NCI-H524 (cell line): ENCODE measurements at regions not wholly inside any gene's neighbourhood (a gene's known extent, or its start where the extent isn't known, plus 50 kb on each side); places are given as distances from the start of the nearest gene placed in this dataset.
A peak's percentile ranks its signal among the peaks of the same experiment; 100 is the strongest.

ENCODE experiments used
- DNase-seq, 2 experiments: peaks; one replicate each; lab custom pipeline; 2025; lab: John Stamatoyannopoulos, UW

DNA sequence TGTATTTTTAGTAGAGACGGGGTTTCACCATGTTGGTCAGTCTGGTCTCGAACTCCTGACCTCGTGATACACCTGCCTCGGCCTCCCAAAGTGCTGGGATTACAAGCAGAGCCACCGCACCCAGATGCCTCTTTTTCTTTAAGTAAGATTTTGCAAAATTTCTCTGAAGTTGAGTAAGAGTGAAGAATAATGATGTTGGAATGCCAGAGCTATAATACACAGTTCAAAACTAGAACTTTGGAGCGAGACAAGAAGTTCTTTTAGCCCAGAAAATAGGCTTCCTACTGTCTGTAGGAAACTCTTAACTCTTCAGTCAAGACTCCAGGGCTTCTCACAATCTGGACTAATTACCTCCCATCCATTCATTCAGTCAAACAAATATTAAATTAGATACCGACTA is 51.4 kb downstream of the MARCHF4 start:
- DNase-seq, result no peak

DNA sequence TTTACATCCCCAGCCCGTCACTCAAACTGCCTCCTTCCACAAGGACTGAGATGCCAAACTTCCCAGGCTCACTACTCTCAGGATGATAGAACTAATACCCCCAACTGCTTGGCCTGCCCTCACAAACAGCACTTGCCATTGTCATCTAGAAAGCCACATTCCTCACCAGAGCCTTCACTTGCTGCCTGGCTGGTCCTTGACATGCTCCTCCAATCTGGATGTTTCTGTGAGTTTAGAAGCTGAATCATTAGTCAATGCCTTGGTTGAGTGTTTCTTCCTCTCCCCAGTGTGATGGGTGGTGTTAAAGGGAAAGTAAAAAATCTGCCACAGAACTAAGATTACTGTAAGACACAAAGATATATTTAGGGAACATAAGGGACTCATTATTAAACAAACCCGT is 52.5 kb downstream of the MARCHF4 start:
- no peak for DNase-seq

DNA sequence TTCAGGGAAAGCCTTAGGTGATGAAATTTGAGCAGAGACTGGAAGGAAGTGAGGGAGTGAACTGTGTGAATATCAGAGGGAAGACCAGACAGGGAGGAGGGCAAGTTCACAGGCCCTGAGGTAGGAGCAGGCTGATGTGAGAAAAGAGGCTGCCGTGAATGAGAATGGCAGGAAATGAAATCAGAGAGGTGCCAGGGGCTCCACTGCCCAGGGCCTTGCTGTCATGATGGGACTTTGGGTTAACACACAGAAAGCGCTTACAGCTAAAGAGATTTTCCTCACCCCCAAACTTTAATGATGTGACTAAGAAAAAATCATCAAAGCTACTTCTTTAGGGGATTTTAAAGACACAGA is 53.8 kb downstream of the MARCHF4 start:
- DNase-seq, result no peak

DNA sequence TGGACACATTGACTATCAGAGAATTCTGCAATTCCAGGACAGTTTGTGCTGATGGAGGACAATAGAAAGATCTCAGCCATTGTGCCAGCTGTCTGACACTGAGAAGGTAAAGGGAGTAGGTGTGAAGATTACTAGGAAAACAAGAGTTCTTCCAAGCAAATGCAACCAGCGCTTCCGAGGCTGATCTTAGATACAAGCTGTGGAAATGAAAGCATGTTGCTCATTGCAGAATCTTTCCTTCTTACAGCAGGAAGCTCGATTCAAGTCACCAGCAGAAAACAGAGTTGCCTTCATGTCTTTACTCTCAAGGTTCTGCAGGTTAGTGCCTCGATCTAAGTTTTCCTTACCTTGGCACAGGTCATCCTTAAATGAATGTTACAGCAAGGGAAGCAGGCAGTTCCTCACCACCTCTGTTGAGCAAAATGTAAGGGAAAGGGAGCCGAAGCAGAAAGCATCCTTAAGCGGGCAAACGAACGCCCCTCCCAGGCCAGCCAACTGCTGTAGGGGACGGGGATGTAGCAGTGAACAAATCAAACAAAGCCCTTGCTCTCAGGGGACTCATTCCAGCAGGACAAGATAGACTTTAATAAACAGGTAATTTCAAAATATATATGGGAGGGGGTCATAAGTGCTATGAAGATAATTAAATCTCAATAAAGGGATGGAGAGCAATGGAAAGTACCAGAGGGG is 54.3 kb downstream of the MARCHF4 start:
- no peak for DNase-seq

DNA sequence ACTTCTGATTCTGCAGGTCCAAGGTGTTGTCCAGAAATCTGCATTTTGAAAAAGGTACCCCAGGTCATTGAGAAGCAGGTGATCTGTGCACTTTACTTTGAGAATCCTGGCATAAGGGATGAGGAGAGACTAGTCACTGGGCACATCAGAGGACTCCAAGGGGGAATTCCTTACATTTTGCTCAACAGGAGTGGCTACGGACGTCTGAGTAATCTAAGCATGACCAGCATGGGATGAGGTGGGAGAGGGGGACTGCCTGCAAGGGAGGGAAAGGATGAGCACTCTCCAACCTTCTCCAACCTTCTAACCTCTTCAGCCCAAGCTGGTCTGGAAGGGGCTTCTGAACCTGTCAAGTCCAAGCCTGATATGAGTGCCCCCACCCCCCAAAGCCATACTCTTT is 55.5 kb downstream of the MARCHF4 start:
- no peak for DNase-seq

GRCh38 chr2:216315802-216316603 is 56.3 kb downstream of the MARCHF4 start:
- DNase-seq, result no peak

DNA sequence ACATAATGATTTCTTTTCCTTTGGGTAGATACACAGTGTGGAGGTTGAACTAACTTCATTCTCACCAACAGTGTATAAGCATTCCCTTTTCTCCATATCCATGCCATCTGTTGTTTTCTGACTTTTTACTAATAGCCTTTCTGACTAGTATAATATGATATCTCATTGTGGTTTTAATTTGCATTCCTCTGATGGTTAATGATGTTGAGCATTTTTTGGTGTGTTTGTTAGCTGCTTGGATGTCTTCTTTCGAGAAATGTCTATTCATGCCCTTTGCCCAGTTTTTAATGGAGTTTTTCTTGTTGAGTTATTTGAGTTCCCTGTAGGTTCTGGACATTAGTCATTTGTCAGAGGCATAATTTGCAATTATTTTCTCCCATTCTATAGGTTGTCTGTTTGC is 59.8 kb downstream of the MARCHF4 start:
- peak in 1 of 2 experiments; percentile 26 for DNase-seq

- DNase-seq, result peak in 1 of 2 experiments; percentile 67
Measured at GRCh38 chr2:216308576-216308975, 63.7 kb downstream of the MARCHF4 start.

- DNase-seq, result no peak
Measured at GRCh38 chr2:216307496-216307895, 64.8 kb downstream of the MARCHF4 start.

DNA sequence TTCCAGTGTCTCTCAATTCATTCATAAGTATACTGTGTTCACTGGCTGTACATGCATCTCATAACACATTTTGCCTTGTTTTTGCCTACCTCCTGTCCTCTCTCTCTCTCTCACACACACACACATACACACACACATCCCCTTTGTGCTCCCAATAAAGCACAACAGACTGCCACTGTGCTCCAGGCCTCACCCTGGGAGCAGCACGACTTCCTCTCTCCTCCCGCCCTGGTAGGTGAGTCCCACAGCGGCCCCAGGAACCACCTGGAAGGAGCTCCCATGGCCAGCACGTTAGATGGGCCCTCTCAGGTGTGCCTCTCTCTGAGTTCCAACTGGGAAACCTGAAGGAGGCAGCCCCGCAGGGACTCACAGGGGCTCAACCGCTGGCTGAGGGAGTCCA is 65.4 kb downstream of the MARCHF4 start:
- DNase-seq, result no peak

DNA sequence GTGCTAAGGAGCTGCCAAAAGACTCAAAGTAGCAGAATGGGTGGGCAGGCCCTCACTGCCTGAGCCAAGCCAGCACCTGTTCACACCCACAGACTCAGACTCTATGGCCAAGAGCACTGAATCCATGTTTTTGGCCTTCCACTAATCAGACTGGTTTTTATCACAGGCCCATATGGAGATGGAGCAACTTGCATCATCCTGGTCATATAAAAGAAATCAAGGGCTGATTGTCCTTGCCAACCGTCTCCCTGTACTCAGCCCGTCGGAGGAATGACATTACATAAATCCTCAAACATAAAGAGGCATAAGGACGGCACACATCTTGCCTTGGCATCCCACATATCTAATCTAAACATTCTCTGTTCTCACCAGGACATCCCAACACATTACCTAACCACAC is 66.7 kb downstream of the MARCHF4 start:
- no peak for DNase-seq

- DNase-seq, result no peak
Measured at GRCh38 chr2:216302981-216303676, 69.2 kb downstream of the MARCHF4 start.

- no peak for DNase-seq
Measured at GRCh38 chr2:216300906-216301305, 71.4 kb downstream of the MARCHF4 start.

GRCh38 chr2:216299588-216299987 is 72.7 kb downstream of the MARCHF4 start:
- DNase-seq, result no peak

DNA sequence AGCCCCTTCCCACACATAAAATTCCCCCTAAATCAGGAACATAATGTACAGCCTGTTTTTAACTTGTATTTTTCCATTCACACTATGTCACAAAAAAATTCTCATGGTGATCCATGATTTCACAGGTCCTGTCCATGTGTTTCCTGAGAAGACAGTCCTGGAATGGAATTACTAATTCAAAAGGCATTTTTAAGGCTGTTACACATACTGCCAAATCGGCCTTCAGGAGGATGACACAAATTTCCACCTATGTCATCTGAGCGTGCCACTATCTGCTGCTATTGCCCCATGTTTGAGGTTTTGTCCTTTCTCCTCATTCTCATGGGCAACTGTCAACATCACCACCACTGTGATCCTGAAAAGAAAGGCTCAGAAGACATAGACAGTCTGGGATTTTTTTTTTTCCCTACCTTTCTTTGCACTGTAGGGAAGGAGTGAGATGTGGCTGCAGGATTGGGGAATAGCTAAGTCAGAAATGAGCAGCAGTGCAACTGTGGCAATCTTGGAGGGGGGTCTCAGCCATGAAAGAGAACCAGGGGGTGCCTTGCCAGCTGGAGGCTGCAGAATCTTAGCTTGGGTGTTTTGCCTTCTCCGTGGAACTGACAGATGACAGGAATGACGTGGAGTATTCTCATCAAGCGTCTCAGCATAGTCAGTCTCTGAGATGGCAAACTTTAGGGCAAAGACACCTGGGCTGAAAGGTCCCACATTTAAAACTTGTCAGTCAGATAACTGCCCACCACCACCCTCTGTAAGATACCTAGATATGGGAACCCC is 73.4 kb downstream of the MARCHF4 start:
- no peak for DNase-seq

DNA sequence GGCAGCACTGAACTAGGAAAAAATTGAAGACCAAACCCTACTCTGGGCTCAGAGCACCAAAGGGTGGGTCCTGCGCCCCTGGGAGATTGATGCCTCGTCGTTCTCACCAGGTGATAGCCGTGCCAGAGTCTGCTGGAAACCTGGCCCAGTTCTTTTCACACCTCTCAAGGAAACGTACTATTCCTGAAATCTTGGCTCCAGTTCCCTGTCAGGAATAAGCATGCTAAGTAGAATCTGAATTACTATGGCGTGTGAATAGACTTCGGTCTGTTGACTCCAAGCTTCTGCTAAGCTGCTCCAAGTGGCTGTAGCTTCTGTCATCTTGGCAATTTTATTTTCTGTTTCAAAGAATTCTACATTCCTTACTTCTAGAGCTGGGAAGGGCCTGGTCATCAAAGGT is 75.4 kb downstream of the MARCHF4 start:
- DNase-seq, result peak in 1 of 2 experiments; percentile 16

GRCh38 chr2:216294305-216294704 is 78.0 kb downstream of the MARCHF4 start:
- peak in 1 of 2 experiments; percentile 59 for DNase-seq

GRCh38 chr2:216293883-216294282 is 78.4 kb downstream of the MARCHF4 start:
- no peak for DNase-seq

GRCh38 chr2:216292886-216293301 is 79.4 kb downstream of the MARCHF4 start:
- no peak for DNase-seq

GRCh38 chr2:216292475-216292874 is 79.8 kb downstream of the MARCHF4 start:
- no peak for DNase-seq

DNA sequence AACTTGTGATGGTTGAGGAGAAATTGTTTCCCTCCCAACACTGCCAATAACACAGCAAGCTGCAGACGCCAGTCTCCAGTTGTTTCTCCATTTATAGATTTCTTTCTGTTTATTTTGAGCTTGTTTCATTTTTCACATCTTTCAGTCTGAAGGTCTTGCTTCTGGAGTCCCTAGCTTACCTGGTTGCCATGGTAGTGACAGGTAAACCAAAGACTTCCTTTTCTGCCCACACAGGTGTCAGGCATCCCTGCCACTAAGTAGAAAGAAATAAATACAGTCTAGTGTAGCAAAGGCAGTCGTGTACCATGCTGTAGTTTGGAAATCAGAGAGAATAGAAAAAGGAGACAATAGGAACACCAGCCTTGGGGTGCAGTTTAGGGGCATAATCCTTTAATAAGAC is 82.8 kb downstream of the MARCHF4 start:
- no peak for DNase-seq

DNA sequence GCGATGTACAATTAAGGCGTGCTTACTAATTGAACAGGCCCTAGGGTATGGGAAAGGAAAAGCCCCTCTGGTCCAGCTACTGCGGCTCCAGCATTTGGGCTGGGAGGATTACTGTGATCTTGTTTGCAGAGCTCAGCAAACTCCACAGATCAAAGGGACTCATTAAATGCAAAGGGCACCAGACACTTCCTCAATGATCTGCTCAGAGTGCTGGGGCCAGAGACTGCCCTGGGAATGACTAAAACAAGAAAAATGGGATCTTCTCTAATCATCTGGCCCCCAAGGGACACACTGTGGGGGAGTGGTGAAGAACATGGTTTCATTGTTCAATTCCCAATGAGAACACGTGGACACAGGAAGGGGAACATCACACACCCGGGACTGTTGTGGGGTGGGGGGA is 85.0 kb downstream of the MARCHF4 start:
- DNase-seq, result no peak
